ENCODE measurements at regions not wholly inside any gene's neighbourhood (a gene's known extent, or its start where the extent isn't known, plus 50 kb on each side); places are given as distances from the start of the nearest gene placed in this dataset.

GRCh38 chr3:144840866-144841265 is 869.2 kb downstream of the DIPK2A start:
- TF ChIP-seq CTCF (IDR thresholded peaks at IDR 0.05): no peak
- TF ChIP-seq POLR2A (IDR thresholded peaks at IDR 0.05): no peak
- TF ChIP-seq POLR2AphosphoS5 (IDR thresholded peaks at IDR 0.05; ENCODE audit: insufficient read depth in 1 of 2, low read depth in 1 of 2): no peak
